ENCODE measurements at regions not wholly inside any gene's neighbourhood (a gene's known extent, or its start where the extent isn't known, plus 50 kb on each side); places are given as distances from the start of the nearest gene placed in this dataset.

- TF ChIP-seq CTCF (conservative IDR thresholded peaks at IDR 0.05; ENCODE audit: low read length) = no peak
- TF ChIP-seq EZH2phosphoT487 (IDR thresholded peaks at IDR 0.05; ENCODE audit: borderline replicate concordance, low read depth, low read length) = no peak
Measured at GRCh38 chr13:36543671-36544070, 111.4 kb downstream of the CCNA1 start.
